GM23248 (cell line): ENCODE measurements at regions not wholly inside any gene's neighbourhood (a gene's known extent, or its start where the extent isn't known, plus 50 kb on each side); places are given as distances from the start of the nearest gene placed in this dataset.

Experiments used
- DNase-seq: peaks from one replicate; pipeline ENCODE4 v3.0.0-alpha.2; 2015
- H2AFZ ChIP-seq: fragments of 200-600 bp; sonication (generic); 2 replicates; pipeline ENCODE4 v1.6.1; 2016; ENCODE audit warnings: antibody characterized with exemption
- H3F3A ChIP-seq: fragments of 200-600 bp; sonication (generic); 2 replicates; pipeline ENCODE4 v1.6.1; 2016; ENCODE audit warnings: mild to moderate bottlenecking, antibody characterized with exemption, mixed run types; ENCODE audit not compliant: insufficient read depth
- H3K27ac ChIP-seq: fragments of 200-600 bp; sonication (generic); 2 replicates; pipeline ENCODE4 v1.5.1; 2016; ENCODE audit warnings: mild to moderate bottlenecking
- H3K27me3 ChIP-seq: fragments of 200-600 bp; sonication (generic); replicated peaks from 2 replicates; pipeline ENCODE4 v1.6.1; 2016; ENCODE audit warnings: mild to moderate bottlenecking; ENCODE audit not compliant: insufficient read depth
- H3K36me3 ChIP-seq: fragments of 200-600 bp; sonication (generic); 2 replicates; pipeline ENCODE4 v1.6.1; 2016; ENCODE audit warnings: low read depth, mild to moderate bottlenecking
- H3K4me1 ChIP-seq: fragments of 200-600 bp; sonication (generic); 2 replicates; pipeline ENCODE4 v1.6.1; 2016; ENCODE audit warnings: mild to moderate bottlenecking; ENCODE audit not compliant: insufficient read depth
- H3K4me2 ChIP-seq: fragments of 200-600 bp; sonication (generic); one replicate; pipeline ENCODE4 v1.6.1; 2016; ENCODE audit warnings: mild to moderate bottlenecking; ENCODE audit not compliant: unreplicated experiment
- H3K4me3 ChIP-seq: fragments of 200-600 bp; sonication (generic); 2 replicates; pipeline ENCODE4 v1.5.1; 2016; ENCODE audit warnings: mild to moderate bottlenecking
- H3K79me2 ChIP-seq: fragments of 200-600 bp; sonication (generic); 2 replicates; pipeline ENCODE4 v1.6.1; 2016; ENCODE audit warnings: mild to moderate bottlenecking; ENCODE audit not compliant: insufficient read depth
- H3K9ac ChIP-seq: fragments of 200-600 bp; sonication (generic); 2 replicates; pipeline ENCODE4 v1.6.1; 2016; ENCODE audit warnings: mild to moderate bottlenecking
- H3K9me2 ChIP-seq: fragments of 200-600 bp; sonication (generic); 2 replicates; pipeline ENCODE4 v1.6.1; 2016; ENCODE audit warnings: mixed run types, mild to moderate bottlenecking, moderate library complexity; ENCODE audit not compliant: insufficient read depth
- H3K9me3 ChIP-seq: fragments of 200-600 bp; sonication (generic); one replicate; pipeline ENCODE4 v1.6.1; 2017; ENCODE audit warnings: low read depth
- H4K20me1 ChIP-seq: fragments of 200-600 bp; sonication (generic); 2 replicates; pipeline ENCODE4 v1.6.0; 2016; ENCODE audit not compliant: insufficient read depth
- EZH2 ChIP-seq: fragments of 200-600 bp; sonication (generic); IDR thresholded peaks from 2 replicates; pipeline ENCODE4 v1.6.1; 2018; ENCODE audit warnings: antibody characterized with exemption, mild to moderate bottlenecking; ENCODE audit not compliant: insufficient read depth, poor library complexity, severe bottlenecking
- EZH2phosphoT487 ChIP-seq: fragments of 200-600 bp; sonication (generic); IDR thresholded peaks from 2 replicates; pipeline ENCODE4 v1.6.1; 2018; ENCODE audit warnings: antibody characterized with exemption, moderate library complexity, mild to moderate bottlenecking, low read depth; ENCODE audit not compliant: insufficient read depth
- WGBS, 2 experiments: methylation state at CpG; one replicate each; pipeline ENCODE4 v1.1.6; 2015 to 2017; ENCODE audit warnings: low lambda C conversion rate in 2 of 2, low coverage in 1 of 2; ENCODE audit errors: missing lambda C conversion rate in 2 of 2; 5-methylcytosine and 5-hydroxymethylcytosine counted together
- in situ Hi-C: fragments of 300-500 bp; cut with MboI; formaldehyde crosslinking; loops from 2 replicates; pipeline ENCODE4 v1.15.0; 2020

GRCh38 chr13:26897706-26898550, 137.3 kb upstream of the GPR12 start:
- Histone ChIP-seq H3F3A (no peaks in the 10 kb centered on the region), H3K36me3 (no peaks in the 10 kb centered on the region), H3K9me2 (no peaks in the 10 kb centered on the region), H3K4me3 (no peak overlapping the region), H3K9ac (no peak overlapping the region), H2AFZ (no peak overlapping the region), H4K20me1 (no peaks in the 10 kb centered on the region), H3K27me3 (peaks cover 8% of the 10 kb centered on the region; the same call in 1 of the 2 replicates), H3K4me2 (no peak overlapping the region), H3K27ac (no peak overlapping the region), H3K9me3 (no peaks in the 10 kb centered on the region), H3K79me2 (no peaks in the 10 kb centered on the region), H3K4me1 (no peaks in the 10 kb centered on the region)
- in situ Hi-C loops = loop anchor here (25.0 kb wide), 1 partner anchor 711 kb away; no protein-coding TSS in a partner anchor
- TF ChIP-seq EZH2 (no peak), EZH2phosphoT487 (no peak)
- no peak for DNase-seq
- 55 to 63% methylated on average over 23 of the region's 23 CpGs for WGBS, 2 experiments

DNA sequence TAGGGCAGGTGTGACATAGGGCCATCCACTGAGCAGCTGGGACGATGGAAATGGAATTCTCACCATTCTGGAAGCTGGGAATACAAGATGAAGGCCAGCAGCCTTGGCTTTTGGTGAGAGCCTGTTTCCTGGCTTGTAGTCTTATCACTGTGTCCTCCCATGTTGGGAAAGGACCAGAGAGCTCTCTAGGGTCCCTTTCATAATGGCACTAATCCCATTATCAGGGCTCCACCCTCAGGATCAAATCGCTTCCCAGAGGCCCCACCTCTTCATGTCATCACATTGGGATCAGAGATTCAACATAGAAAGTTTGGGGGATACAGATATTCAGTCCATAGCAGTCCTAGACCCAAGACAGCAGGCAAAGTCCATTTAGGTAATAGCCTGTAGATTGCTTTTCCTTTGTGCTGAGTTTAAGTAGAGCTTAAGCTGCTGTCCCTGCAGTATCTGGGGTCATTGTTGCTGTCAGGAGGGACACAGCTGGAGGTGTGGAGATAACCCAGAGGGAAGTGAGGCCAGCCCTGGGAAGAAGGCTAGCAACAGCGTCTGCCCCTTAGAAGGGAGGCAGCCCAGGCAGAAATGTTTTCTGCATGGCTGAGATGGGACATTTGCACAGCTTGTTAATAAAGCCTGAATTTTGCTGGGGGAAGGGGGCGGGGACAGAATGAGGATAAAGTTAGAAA, 136.5 kb upstream of the GPR12 start:
- in situ Hi-C loops = loop anchor here (25.0 kb wide), 1 partner anchor 710 kb away; no protein-coding TSS in a partner anchor
- no peak for DNase-seq
- 16 to 26% methylated on average over 4 of the region's 4 CpGs for WGBS, 2 experiments
- Histone ChIP-seq H4K20me1 (no peaks in the 10 kb centered on the region), H3K79me2 (no peaks in the 10 kb centered on the region), H3K9me2 (no peaks in the 10 kb centered on the region), H3F3A (no peaks in the 10 kb centered on the region), H3K9ac (no peak overlapping the region), H3K9me3 (no peaks in the 10 kb centered on the region), H3K4me3 (no peak overlapping the region), H3K4me1 (no peaks in the 10 kb centered on the region), H2AFZ (no peak overlapping the region), H3K4me2 (no peak overlapping the region), H3K27me3 (peaks cover 4% of the 10 kb centered on the region; the same call in 1 of the 2 replicates), H3K36me3 (no peaks in the 10 kb centered on the region), H3K27ac (no peak overlapping the region)
- TF ChIP-seq EZH2phosphoT487 (no peak), EZH2 (no peak)

GRCh38 chr13:26895808-26896466, 135.4 kb upstream of the GPR12 start:
- Histone ChIP-seq H3K9ac (no peak overlapping the region), H3K9me2 (no peaks in the 10 kb centered on the region), H3K79me2 (no peaks in the 10 kb centered on the region), H3K9me3 (no peaks in the 10 kb centered on the region), H3F3A (no peaks in the 10 kb centered on the region), H3K27me3 (peaks cover 4% of the 10 kb centered on the region; the same call in 1 of the 2 replicates), H4K20me1 (no peaks in the 10 kb centered on the region), H3K4me2 (no peak overlapping the region), H2AFZ (no peak overlapping the region), H3K36me3 (no peaks in the 10 kb centered on the region), H3K4me3 (no peak overlapping the region), H3K4me1 (no peaks in the 10 kb centered on the region), H3K27ac (no peak overlapping the region)
- no peak for DNase-seq
- TF ChIP-seq EZH2 = no peak
- no peak for TF ChIP-seq EZH2phosphoT487
- WGBS, 2 experiments = 36 to 43% methylated on average over 14 of the region's 15 CpGs
- in situ Hi-C loops = loop anchor here (25.0 kb wide), 1 partner anchor 709 kb away; no protein-coding TSS in a partner anchor
